HUES6 (cell line): ENCODE measurements at regions not wholly inside any gene's neighbourhood (a gene's known extent, or its start where the extent isn't known, plus 50 kb on each side); places are given as distances from the start of the nearest gene placed in this dataset.

Experiments
- H3K27ac ChIP-seq: 2 replicates; pipeline ENCODE4 v1.7.0; 2013; ENCODE audit warnings: low read depth, mild to moderate bottlenecking, low read length, inconsistent platforms
- H3K27me3 ChIP-seq: 2 replicates; pipeline ENCODE4 v1.6.1; 2013; ENCODE audit warnings: low read length; ENCODE audit not compliant: control insufficient read depth, insufficient read depth
- H3K36me3 ChIP-seq: 2 replicates; pipeline ENCODE4 v1.6.1; 2013; ENCODE audit warnings: low read length; ENCODE audit not compliant: control insufficient read depth, insufficient read depth
- H3K4me1 ChIP-seq: 2 replicates; pipeline ENCODE4 v1.6.1; 2013; ENCODE audit warnings: low read length; ENCODE audit not compliant: control insufficient read depth, insufficient read depth
- H3K4me3 ChIP-seq: 2 replicates; pipeline ENCODE4 v1.5.1; 2013; ENCODE audit warnings: low read depth, low read length
- H3K9ac ChIP-seq: one replicate; pipeline ENCODE4 v1.6.1; 2013; ENCODE audit warnings: mild to moderate bottlenecking, low read length
- H3K9me3 ChIP-seq: 2 replicates; pipeline ENCODE4 v1.6.1; 2013; ENCODE audit warnings: low read depth, low read length; ENCODE audit not compliant: control insufficient read depth, insufficient read depth

DNA sequence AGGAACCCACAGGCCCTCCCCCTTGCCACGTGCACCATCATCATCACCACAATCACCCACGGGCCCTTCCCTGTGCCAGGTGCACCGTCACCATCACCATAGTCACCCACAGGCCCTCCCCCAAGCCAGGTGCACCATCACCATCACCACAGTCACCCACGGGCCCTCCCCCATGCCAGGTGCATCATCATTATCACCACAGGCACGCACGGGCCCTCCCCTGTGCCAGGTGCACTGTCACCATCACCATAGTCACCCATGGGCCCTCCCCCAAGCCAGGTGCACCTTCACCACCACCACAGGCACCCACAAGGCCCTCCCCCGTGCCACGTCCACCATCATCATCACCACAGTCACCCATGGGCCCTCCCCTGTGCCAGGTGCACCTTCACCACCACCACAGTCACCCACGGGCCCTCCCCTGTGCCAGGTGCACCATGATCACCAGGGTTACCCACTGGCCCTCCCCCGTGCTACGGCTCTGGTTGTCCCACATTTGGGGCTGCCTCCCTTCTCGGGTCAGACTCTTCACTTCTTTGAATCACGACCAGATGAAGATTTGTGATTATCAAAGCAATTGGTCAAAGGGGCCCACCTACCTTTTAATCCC lies 69.1 kb upstream of the OLFM1 start:
- no peaks in the 10 kb centered on the region for H3K9me3 ChIP-seq
- no peak overlapping the region for H3K4me3 ChIP-seq
- no peak overlapping the region for H3K9ac ChIP-seq
- H3K27me3 ChIP-seq, result peaks cover 4% of the 10 kb centered on the region; the same call in 1 of the 2 replicates
- H3K27ac ChIP-seq, result no peak overlapping the region
- H3K36me3 ChIP-seq, result no peaks in the 10 kb centered on the region
- peaks cover 2% of the 10 kb centered on the region; the same call in 1 of the 2 replicates for H3K4me1 ChIP-seq

DNA sequence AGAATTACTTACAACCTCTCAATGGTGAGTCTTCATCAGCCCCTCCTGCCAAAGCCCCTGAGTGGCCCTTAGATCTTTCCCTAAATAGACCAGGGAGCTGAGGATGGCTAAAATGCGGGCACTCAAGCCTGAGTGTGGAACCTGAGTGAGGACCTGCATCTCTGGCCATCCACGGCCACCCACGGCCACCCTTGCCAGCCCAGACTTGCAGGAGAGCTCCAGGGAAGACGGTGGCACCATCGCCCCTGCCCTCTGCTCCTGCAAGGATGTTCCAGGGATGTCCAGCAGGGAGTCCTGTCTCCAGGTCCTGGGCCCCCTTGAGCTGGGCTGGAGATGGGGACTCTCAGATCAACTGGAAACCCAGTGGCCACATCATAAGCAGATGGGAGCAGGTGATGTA lies 68.2 kb upstream of the OLFM1 start:
- H3K27me3 ChIP-seq, result peaks cover 4% of the 10 kb centered on the region; the same call in 1 of the 2 replicates
- H3K9me3 ChIP-seq, result no peaks in the 10 kb centered on the region

DNA sequence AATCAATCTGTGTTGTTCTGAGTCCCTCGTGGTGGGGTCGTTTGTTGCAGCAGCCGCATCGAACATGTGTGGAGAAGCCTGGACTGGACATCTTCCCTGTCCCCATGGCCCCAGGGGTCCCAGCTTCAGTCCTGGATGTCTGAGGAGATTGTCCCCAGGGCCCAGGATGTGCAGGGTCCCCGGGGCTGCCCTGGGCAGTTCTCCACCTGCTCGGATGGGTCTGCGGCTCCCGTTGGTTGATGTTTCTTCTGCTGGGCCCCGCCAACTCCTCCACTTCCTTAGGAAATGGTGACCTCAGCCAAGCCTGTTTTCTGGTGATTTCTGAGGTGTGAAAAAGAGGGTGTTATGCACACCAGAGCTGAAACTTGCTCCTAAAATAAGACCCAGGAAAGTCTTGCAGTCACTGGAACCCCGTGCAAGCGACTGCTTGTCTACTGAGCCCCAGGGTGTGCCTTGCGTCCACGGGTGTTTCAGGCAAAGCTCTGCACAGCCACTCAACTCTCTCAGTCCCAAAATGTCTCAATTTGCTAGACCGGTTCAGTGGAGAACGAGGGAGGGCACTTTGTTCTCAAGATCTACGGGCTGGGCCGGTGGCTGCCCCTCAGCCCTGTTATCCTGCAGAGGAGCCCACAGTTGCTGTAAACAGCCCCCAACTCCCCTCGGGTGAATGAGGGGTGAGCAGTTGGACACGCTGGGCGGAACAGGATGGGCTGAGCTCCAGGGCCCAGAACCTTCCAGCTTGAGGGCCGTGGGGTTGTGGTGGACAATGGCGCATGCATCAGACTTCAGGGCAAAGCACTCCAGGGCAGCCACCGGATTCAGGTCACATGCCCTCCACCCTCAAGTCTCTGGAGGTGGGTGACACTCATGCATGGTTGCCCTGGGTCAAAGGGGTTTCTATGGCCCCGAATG lies 66.7 kb upstream of the OLFM1 start:
- no peaks in the 10 kb centered on the region for H3K4me1 ChIP-seq
- H3K27me3 ChIP-seq, result no peaks in the 10 kb centered on the region

More for the DNA sequence above, 68.2 kb upstream of the OLFM1 start:
- H3K4me1 ChIP-seq, result no peaks in the 10 kb centered on the region
- H3K36me3 ChIP-seq, result no peaks in the 10 kb centered on the region
- H3K9ac ChIP-seq, result no peak overlapping the region
- H3K27ac ChIP-seq, result no peak overlapping the region
- H3K4me3 ChIP-seq, result no peak overlapping the region

DNA sequence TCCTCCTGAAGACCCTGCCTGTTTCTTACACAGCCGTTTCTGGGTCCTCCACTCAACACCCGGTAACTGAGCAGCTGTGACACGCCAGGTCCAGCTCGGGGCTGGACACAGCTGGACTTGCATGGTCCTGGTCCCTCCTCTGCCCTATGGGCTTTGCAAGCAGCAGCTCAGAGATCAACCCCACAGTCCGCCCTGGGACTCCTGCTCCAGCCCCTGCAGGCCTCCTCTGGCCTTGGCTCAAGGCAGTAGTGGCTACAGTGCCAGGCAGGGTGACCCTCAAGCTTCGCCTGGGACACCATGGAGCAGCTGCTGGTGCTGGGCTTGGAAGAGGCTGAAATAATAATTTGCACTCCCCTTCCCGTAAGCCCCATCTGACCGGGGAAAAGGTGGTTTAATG lies 66.1 kb upstream of the OLFM1 start:
- Histone ChIP-seq H3K9ac (no peak overlapping the region), H3K4me1 (no peaks in the 10 kb centered on the region), H3K27ac (no peak overlapping the region), H3K27me3 (no peaks in the 10 kb centered on the region), H3K36me3 (no peaks in the 10 kb centered on the region), H3K4me3 (no peak overlapping the region), H3K9me3 (no peaks in the 10 kb centered on the region)

More for the DNA sequence above, 66.7 kb upstream of the OLFM1 start:
- Histone ChIP-seq H3K9ac (no peak overlapping the region), H3K36me3 (no peaks in the 10 kb centered on the region), H3K27ac (no peak overlapping the region), H3K4me3 (no peak overlapping the region), H3K9me3 (no peaks in the 10 kb centered on the region)

DNA sequence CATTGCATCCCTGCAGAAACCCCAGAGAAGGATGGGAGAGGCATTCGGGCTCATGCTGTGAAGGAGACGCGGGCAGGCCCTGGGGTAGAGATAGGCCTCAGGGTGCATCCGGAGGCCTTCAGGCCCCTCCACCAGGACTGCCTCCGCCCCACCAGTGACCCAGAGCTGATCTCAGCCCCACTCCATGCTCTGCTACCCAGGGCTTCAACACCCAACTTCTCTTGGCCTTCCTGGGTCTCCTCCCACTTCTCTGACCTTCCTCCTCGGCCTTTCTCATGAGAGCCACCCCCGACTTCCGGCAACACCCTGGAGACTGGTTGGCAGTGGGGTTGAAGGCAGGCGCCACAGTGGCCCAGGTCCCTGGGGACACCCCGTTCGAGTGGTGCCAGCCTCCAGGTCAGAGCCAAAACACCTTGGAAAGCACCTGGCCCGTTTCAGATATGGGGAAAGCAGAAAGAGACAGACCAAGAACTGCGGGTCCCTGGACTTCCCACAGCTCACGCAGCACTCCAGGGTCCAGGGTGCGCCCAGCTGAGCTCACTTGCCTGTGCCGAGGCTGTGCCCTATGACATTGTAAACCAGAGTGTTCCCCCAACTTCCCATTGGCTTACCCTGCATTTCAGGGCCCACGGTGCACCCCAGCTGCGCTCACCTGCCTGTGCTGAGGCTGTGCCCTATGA lies 65.1 kb upstream of the OLFM1 start:
- Histone ChIP-seq H3K4me3 (no peak overlapping the region), H3K36me3 (no peaks in the 10 kb centered on the region), H3K27me3 (no peaks in the 10 kb centered on the region), H3K4me1 (no peaks in the 10 kb centered on the region), H3K27ac (no peak overlapping the region), H3K9ac (no peak overlapping the region), H3K9me3 (no peaks in the 10 kb centered on the region; the same call in 1 of the 2 replicates)

DNA sequence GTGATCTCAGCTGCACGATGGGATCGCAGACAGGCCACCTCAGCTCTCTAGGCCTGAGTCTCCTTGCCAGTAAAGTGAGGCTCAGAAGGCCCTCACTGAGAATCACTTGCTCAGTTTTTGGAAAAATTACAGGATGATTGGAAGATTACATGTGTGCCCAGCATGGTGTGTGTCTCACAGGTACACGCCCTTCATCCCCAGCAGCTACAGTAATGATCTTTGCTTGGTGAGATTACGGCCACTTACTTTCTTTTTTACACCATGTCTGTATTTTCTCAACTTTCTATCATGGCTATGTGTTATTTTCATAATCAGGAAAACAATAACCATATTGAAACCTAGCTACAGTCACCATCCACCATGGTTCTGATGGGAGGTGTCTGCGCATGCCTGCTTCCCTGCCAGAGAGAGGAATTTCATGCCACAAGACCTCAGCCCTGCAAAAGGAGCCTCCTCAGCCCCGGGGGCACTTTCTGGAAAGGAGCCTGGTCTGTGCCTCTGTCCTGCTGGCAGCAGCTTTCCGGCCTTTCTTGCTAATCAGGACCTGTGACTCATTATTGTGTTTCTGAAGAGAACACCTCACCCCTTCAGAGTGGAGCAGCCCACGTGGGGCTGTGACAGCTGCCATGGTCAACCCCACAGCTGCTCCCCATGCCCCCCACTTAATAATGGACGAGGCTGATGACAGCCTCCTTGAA lies 64.2 kb upstream of the OLFM1 start:
- Histone ChIP-seq H3K36me3 (no peaks in the 10 kb centered on the region), H3K27me3 (no peaks in the 10 kb centered on the region), H3K9ac (no peak overlapping the region), H3K9me3 (no peaks in the 10 kb centered on the region; the same call in 1 of the 2 replicates), H3K4me1 (no peaks in the 10 kb centered on the region), H3K27ac (no peak overlapping the region), H3K4me3 (no peak overlapping the region)

DNA sequence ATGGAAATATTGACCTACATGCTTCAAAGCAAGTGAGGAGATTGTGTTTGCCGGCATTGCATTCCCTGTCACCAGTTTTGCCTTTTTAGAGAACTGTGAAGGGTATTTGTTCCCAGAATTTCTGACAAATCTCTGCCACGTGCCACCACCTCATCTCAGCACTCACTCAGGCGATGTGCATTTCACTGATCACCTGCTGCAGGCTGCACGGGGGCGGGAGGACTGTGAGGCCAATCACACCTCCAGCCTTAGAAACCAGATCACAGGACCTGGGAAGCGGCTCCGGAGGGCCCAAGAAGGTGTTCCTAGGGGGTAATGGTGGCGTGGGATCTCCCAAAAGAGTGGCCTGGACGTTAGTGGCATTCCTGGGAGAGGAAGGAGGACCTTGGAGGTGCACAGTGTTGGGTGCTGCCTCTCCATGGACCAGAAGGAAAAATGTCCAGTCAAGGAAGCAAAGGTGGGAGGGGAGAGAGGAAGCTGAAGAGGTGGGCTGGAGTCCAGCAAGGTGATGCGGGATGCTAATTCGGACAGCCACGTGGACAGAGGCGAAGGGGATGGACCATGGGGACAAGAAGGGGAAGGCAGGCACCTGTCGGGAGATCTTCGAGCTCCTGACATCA lies 63.6 kb upstream of the OLFM1 start:
- Histone ChIP-seq H3K9me3 (no peaks in the 10 kb centered on the region; the same call in 1 of the 2 replicates), H3K4me1 (no peaks in the 10 kb centered on the region), H3K4me3 (no peak overlapping the region), H3K9ac (no peak overlapping the region), H3K36me3 (no peaks in the 10 kb centered on the region), H3K27ac (no peak overlapping the region), H3K27me3 (no peaks in the 10 kb centered on the region)

DNA sequence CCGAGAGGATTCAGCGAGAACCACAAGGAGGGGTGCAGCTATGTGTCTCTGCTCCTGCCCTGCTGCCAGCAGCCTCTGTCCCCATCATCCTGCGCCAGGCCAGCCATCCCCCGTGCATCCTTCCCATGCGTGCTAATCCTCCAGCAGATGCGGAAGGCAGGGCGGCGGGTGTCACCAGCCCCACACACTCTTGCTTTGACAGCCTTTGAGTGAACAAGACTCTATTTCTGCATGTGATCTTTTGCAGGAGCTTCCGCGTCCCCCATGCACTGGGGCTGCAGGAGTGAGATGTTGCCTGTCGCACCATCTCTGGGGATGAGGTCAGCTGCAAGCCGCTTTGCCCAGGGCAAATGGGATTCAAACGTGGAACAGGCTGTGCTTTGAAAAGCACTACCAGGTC lies 58.0 kb upstream of the OLFM1 start:
- peaks cover 2% of the 10 kb centered on the region for H3K27me3 ChIP-seq
- no peak overlapping the region for H3K9ac ChIP-seq
- no peak overlapping the region for H3K4me3 ChIP-seq
- no peaks in the 10 kb centered on the region for H3K4me1 ChIP-seq
- no peak overlapping the region for H3K27ac ChIP-seq
- H3K9me3 ChIP-seq, result no peaks in the 10 kb centered on the region; the same call in 1 of the 2 replicates
- no peaks in the 10 kb centered on the region for H3K36me3 ChIP-seq

DNA sequence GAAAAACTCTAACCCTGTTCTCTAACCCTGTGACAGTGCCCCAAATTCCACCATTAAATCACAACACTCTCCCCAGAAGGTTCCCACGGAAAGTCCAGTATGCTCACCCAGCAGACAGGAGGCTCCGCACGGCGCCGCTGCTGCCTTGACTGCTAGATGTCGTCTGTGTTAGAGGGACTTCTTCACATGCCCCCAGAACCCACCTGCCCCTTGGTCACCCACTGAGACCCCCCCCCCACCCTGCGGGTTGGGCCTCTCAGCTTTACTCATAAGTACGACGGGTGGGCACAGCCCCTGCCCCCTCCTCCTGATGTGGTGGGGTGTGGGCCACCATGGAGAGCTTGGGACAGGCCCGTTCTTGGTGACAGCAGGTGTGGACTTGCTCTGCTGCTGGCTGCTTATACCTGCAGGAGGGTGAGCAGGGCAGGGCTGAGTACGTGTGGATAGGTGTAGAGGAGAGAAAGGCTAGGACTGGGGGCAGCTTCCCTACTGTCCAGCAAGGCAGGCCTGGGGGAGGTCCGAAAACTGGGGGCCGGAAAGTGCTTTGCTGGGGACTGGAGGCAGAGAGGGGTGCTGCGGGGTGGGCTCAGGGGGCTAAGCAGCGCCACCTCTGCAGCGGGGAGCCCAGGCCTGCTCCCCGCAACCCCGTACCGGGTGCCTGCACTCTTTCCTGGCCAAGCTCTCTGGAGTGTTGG lies 57.5 kb upstream of the OLFM1 start:
- no peaks in the 10 kb centered on the region for H3K36me3 ChIP-seq
- H3K9ac ChIP-seq, result no peak overlapping the region
- peaks cover 2% of the 10 kb centered on the region for H3K27me3 ChIP-seq
- no peaks in the 10 kb centered on the region for H3K4me1 ChIP-seq
- no peaks in the 10 kb centered on the region; the same call in 1 of the 2 replicates for H3K9me3 ChIP-seq
- H3K4me3 ChIP-seq, result no peak overlapping the region
- no peak overlapping the region for H3K27ac ChIP-seq
